ENCODE measurements at regions not wholly inside any gene's neighbourhood (a gene's known extent, or its start where the extent isn't known, plus 50 kb on each side); places are given as distances from the start of the nearest gene placed in this dataset.
A peak's percentile ranks its signal among the peaks of the same experiment; 100 is the strongest.

- no peak for TF ChIP-seq CTCF (IDR thresholded peaks at IDR 0.05; ENCODE audit: unreplicated experiment in 3 of 3)
- Mint-ChIP-seq H3K36me3 (ENCODE audit: low read depth) (no peaks in the 10 kb centered on the region), H3K4me1 (no peaks in the 10 kb centered on the region), H3K9me3 (peaks cover 2% of the 10 kb centered on the region), H3K27ac (no peak overlapping the region), H3K4me3 (no peak overlapping the region), H3K27me3 (ENCODE audit: low read depth) (no peaks in the 10 kb centered on the region)
These were observed 122.9 kb upstream of the FMR1 start for GRCh38 chrX:147788641-147789350.

- Mint-ChIP-seq H3K4me1 (peaks cover 13% of the 10 kb centered on the region), H3K4me3 (no peak overlapping the region), H3K36me3 (ENCODE audit: low read depth) (no peaks in the 10 kb centered on the region), H3K27me3 (ENCODE audit: low read depth) (no peaks in the 10 kb centered on the region), H3K9me3 (peaks cover 14% of the 10 kb centered on the region), H3K27ac (no peak overlapping the region)
- no peak for TF ChIP-seq CTCF (IDR thresholded peaks at IDR 0.05; ENCODE audit: unreplicated experiment in 3 of 3)
These were observed 111.1 kb upstream of the FMR1 start for GRCh38 chrX:147800663-147801062.

GRCh38 chrX:147803948-147804347 is 107.8 kb upstream of the FMR1 start:
- peaks cover 11% of the 10 kb centered on the region for H3K9me3 Mint-ChIP-seq
- H3K27ac Mint-ChIP-seq = peak overlapping the region in 2 of 3 experiments; percentile 50 to 65
- no peak overlapping the region for H3K4me3 Mint-ChIP-seq
- H3K27me3 Mint-ChIP-seq (ENCODE audit: low read depth) = no peaks in the 10 kb centered on the region
- H3K4me1 Mint-ChIP-seq = peaks cover 13% of the 10 kb centered on the region
- TF ChIP-seq CTCF (IDR thresholded peaks at IDR 0.05; ENCODE audit: unreplicated experiment in 3 of 3) = peak; percentile 42 to 53 (median 46)
- no peaks in the 10 kb centered on the region for H3K36me3 Mint-ChIP-seq (ENCODE audit: low read depth)

GRCh38 chrX:147811803-147812202 is 99.9 kb upstream of the FMR1 start:
- Mint-ChIP-seq H3K4me3 (no peak overlapping the region), H3K4me1 (no peaks in the 10 kb centered on the region), H3K9me3 (peaks cover 6% of the 10 kb centered on the region), H3K27ac (no peak overlapping the region), H3K36me3 (ENCODE audit: low read depth) (no peaks in the 10 kb centered on the region), H3K27me3 (ENCODE audit: low read depth) (no peaks in the 10 kb centered on the region)
- no peak for TF ChIP-seq CTCF (IDR thresholded peaks at IDR 0.05; ENCODE audit: unreplicated experiment in 3 of 3)

- peaks cover 44% of the 10 kb centered on the region for H3K9me3 Mint-ChIP-seq
- no peaks in the 10 kb centered on the region for H3K36me3 Mint-ChIP-seq (ENCODE audit: low read depth)
- no peak overlapping the region for H3K4me3 Mint-ChIP-seq
- no peaks in the 10 kb centered on the region for H3K27me3 Mint-ChIP-seq (ENCODE audit: low read depth)
- no peak overlapping the region for H3K27ac Mint-ChIP-seq
- no peak for TF ChIP-seq CTCF (IDR thresholded peaks at IDR 0.05; ENCODE audit: unreplicated experiment in 3 of 3)
- H3K4me1 Mint-ChIP-seq = no peaks in the 10 kb centered on the region
These were observed 84.6 kb upstream of the FMR1 start for GRCh38 chrX:147827070-147827469.

GRCh38 chrX:147828719-147829118 is 83.0 kb upstream of the FMR1 start:
- Mint-ChIP-seq H3K36me3 (ENCODE audit: low read depth) (no peaks in the 10 kb centered on the region), H3K4me1 (no peaks in the 10 kb centered on the region), H3K4me3 (no peak overlapping the region), H3K27ac (no peak overlapping the region), H3K9me3 (peaks cover 31% of the 10 kb centered on the region), H3K27me3 (ENCODE audit: low read depth) (no peaks in the 10 kb centered on the region)
- no peak for TF ChIP-seq CTCF (IDR thresholded peaks at IDR 0.05; ENCODE audit: unreplicated experiment in 3 of 3)
